GM18502 (cell line): ENCODE measurements at regions not wholly inside any gene's neighbourhood (a gene's known extent, or its start where the extent isn't known, plus 50 kb on each side); places are given as distances from the start of the nearest gene placed in this dataset.
"Not testable (repeated sequence)": the region's sequence is repeated elsewhere in the genome, so short reads cannot be mapped to it uniquely, and the experiment has no call there.

Source experiments
- ATAC-seq: cut with Tn5 transposase; IDR thresholded peaks from one replicate; pipeline ENCODE4 v1.9.1; 2021; ENCODE audit warnings: mild to moderate bottlenecking; ENCODE audit not compliant: unreplicated experiment, poor library complexity

GRCh38 chr3:168678730-168679129 is 583.0 kb upstream of the GOLIM4 start:
- no peak for ATAC-seq

GRCh38 chr3:168671091-168671490 is 575.4 kb upstream of the GOLIM4 start:
- no peak for ATAC-seq

GRCh38 chr3:168660879-168661657 is 565.3 kb upstream of the GOLIM4 start:
- not testable (repeated sequence) for ATAC-seq

DNA sequence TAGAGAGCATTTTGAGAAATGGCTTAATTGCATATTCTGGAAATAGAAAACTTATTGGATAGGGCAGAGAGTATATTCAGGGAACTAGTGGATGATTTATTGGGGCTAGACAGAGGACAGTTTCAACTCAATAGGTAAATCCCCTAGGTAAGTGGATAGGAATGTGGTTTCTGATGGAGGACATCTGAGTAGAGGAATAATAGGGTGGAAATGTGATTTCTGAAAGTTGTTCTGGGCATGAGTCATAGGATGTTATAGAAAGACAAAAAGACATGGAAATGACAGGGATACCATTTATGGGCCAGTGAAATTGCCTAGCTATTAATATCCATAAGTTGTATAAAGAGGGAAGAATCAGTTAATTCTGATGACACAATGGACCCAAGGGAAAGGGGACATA is 563.3 kb upstream of the GOLIM4 start:
- no peak for ATAC-seq

GRCh38 chr3:168655611-168656010 is 559.9 kb upstream of the GOLIM4 start:
- no peak for ATAC-seq

DNA sequence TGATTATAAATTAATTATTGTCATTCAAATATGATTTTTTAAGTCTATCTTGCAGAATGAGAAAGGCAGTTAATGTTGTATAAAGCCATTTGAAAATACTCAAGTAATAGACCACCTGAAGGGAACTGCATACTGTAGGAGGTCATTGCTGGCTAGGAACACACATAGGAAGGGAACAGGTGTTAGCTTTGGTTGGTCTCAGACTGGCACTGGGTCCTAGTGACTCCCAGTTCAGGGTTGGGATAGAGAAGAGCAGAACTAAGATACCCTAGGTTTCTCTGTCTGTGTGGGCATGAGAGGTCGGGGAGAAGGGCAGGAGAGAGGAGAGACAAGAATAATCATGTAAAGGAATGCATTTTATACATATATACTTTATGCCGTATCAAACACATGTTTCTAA is 559.0 kb upstream of the GOLIM4 start:
- ATAC-seq = no peak

- ATAC-seq = no peak
These were observed 557.5 kb upstream of the GOLIM4 start for GRCh38 chr3:168653255-168653654.

GRCh38 chr3:168648321-168648720 is 552.6 kb upstream of the GOLIM4 start:
- ATAC-seq = no peak

DNA sequence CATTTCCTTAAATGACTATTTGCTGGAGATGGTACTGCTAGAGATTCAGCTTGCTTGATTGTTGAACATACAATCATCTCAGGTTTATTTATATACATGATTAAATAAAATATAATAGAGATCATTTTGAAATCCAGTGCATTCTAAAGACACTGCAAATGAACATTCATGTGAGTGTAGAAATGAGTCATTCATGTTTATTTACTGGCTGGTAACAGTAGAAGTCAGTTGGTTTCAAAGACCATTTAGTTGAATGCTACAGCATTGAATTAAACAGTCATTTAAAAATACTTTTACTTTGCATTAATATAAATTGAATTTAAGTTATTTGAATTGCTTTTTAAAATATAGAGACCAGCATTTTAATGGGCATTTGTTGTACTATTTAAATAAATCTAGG is 551.9 kb upstream of the GOLIM4 start:
- no peak for ATAC-seq

DNA sequence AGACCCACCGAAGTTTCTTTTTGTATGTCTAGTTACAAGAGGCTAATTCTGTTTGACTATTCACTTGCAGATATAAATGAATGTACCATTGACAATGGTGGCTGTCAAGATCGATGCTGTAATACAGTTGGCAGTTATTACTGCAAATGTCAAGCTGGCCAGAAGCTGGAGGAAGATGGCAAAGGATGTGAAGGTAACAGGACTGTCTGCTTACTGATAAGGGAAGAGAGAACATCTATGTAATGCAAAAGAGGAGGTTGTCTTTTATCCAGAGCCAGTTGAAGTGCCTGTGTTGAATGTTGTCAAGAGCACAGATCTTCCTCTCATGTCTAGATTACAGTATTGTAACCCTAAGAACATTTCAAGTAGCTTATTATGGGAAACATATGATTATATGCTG is 549.5 kb upstream of the GOLIM4 start:
- ATAC-seq = no peak

DNA sequence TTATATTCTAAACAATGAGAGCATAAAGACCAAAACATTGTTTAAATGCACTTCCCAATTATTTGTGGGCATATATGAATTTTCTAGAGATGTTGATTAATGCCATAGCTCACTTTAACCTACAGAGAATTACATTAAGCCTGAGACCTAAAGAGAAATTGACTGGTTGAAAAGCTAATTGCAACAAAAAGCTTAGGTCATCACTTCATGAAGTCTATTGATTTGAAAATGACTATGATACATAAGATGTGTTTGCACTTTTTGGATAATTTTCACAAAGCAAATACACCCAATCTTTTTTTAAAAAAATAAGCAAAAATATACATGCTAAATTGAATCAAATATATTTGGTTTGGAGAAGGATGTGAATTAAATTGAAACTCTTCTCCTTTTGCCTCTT is 532.8 kb upstream of the GOLIM4 start:
- ATAC-seq = no peak

DNA sequence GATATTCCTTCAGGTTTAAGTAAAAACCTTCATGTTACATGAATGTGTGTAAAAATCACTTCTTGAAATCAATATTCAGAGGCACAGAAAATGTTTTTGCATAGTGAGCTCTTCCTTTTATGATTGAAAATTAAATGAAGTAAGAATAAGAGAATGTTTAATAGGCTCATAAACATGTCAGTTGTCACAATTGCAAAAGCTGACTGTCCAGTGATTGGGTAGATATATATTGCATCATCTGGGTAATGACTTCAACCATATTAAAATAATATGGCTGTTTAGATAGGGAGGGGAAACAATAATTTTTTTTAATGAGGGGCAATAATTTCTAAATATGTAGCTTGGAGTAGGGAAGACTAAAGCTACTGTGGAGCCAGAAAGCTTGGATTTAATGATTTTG is 529.8 kb upstream of the GOLIM4 start:
- no peak for ATAC-seq

- no peak for ATAC-seq
These were observed 529.2 kb upstream of the GOLIM4 start for GRCh38 chr3:168624892-168625448.

GRCh38 chr3:168624195-168624594 is 528.5 kb upstream of the GOLIM4 start:
- no peak for ATAC-seq

GRCh38 chr3:168622795-168623194 is 527.1 kb upstream of the GOLIM4 start:
- no peak for ATAC-seq

GRCh38 chr3:168620854-168621253 is 525.1 kb upstream of the GOLIM4 start:
- peak; percentile 84 for ATAC-seq

- ATAC-seq = no peak
These were observed 523.2 kb upstream of the GOLIM4 start for GRCh38 chr3:168618827-168619470.

DNA sequence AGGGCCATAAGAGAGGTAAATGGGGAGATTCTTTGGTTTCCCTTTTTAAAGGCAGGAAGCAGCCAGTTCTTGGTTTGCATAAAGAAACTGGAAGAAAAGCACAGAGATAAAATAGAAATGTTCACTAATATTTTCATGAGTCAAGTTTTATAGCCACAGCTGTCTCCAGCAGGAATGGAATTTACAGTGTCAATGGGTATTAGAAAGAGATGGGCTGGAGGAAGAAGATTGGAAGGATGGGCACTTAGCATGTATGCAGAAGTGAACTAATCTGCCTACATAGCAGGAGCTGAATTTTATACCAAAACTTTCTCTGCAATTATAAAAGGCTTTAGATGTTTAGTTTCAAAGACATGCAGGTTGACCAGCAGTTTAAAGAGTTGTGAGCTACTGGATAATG is 521.9 kb upstream of the GOLIM4 start:
- ATAC-seq = no peak

- ATAC-seq = no peak
These were observed 521.2 kb upstream of the GOLIM4 start for GRCh38 chr3:168616915-168617314.

- ATAC-seq = no peak
These were observed 519.8 kb upstream of the GOLIM4 start for GRCh38 chr3:168615493-168616020.

GRCh38 chr3:168613151-168613550 is 517.4 kb upstream of the GOLIM4 start:
- ATAC-seq = no peak
